H1 (cell line): ENCODE measurements at regions not wholly inside any gene's neighbourhood (a gene's known extent, or its start where the extent isn't known, plus 50 kb on each side); places are given as distances from the start of the nearest gene placed in this dataset.

Source experiments
- CTCF ChIA-PET: fragments of 300-600 bp; sonication (Branson Sonifier 250); formaldehyde crosslinking; loops from one replicate; lab custom pipeline; 2021; ENCODE audit not compliant: partially characterized antibody; lab: Charles Lee
- POLR2A ChIA-PET: fragments of 300-600 bp; sonication (Branson Sonifier 250); formaldehyde crosslinking; loops from one replicate; lab custom pipeline; 2021; ENCODE audit warnings: inconsistent platforms; ENCODE audit not compliant: partially characterized antibody; lab: Charles Lee
- DNase-seq, 2 experiments: peaks; one replicate each; pipeline versions ENCODE4 v3.0.0 to v3.0.0-alpha.2; 2010 to 2022; ENCODE audit warnings: low spot score in 2 of 2, low read depth in 1 of 2, mixed read lengths in 1 of 2
- FAIRE-seq: peaks from 2 replicates; lab custom pipeline; 2011; peaks lifted over from hg19 to GRCh38; lab: Jason Lieb, UNC
- H2AFZ ChIP-seq: 2 replicates; pipeline ENCODE4 v1.8.1; 2012; ENCODE audit warnings: low read length, inconsistent platforms
- H2AK5ac ChIP-seq: 2 replicates; pipeline ENCODE4 v1.6.1; 2013; ENCODE audit warnings: low read depth, low read length
- H2BK120ac ChIP-seq: replicated peaks from 2 replicates; pipeline ENCODE3; 2013; ENCODE audit warnings: low read depth, low read length, inconsistent platforms
- H2BK12ac ChIP-seq: 2 replicates; pipeline ENCODE4 v1.6.1; 2013; ENCODE audit warnings: low read depth, low read length
- H2BK15ac ChIP-seq: 2 replicates; pipeline ENCODE4 v1.6.1; 2013; ENCODE audit warnings: low read length
- H2BK20ac ChIP-seq: 2 replicates; pipeline ENCODE4 v1.6.1; 2013; ENCODE audit warnings: low read length
- H2BK5ac ChIP-seq: 2 replicates; pipeline ENCODE4 v1.6.1; 2013; ENCODE audit warnings: low read depth, low read length
- H3K14ac ChIP-seq: 2 replicates; pipeline ENCODE4 v1.6.1; 2013; ENCODE audit warnings: inconsistent platforms; ENCODE audit not compliant: insufficient read length
- H3K18ac ChIP-seq: 2 replicates; pipeline ENCODE4 v1.6.1; 2013; ENCODE audit warnings: low read length; ENCODE audit errors: extremely low read depth
- H3K23ac ChIP-seq: 2 replicates; pipeline ENCODE4 v1.6.1; 2013; ENCODE audit warnings: inconsistent platforms; ENCODE audit not compliant: insufficient read length
- H3K23me2 ChIP-seq: 2 replicates; pipeline ENCODE4 v1.6.1; 2013; ENCODE audit warnings: low read depth, low read length
- H3K27ac ChIP-seq: 2 replicates; pipeline ENCODE4 v1.6.1; 2011; ENCODE audit warnings: low read depth, low read length, inconsistent platforms
- H3K27me3 ChIP-seq, 4 experiments: replicated peaks in 1 of 4; 1 replicate in 1 of 4; 2 replicates in 3 of 4; pipeline versions ENCODE4 v1.6.1 to v1.8.1; 2011 to 2013; ENCODE audit warnings: low read length in 3 of 4, mild to moderate bottlenecking in 3 of 4, inconsistent platforms in 2 of 4, mixed read lengths in 2 of 4, moderate library complexity in 1 of 4; ENCODE audit not compliant: control insufficient read depth in 3 of 4, insufficient read depth in 3 of 4; ENCODE audit errors: extremely low read depth in 1 of 4
- H3K36me3 ChIP-seq, 4 experiments: 2 replicates each; pipeline versions ENCODE4 v1.6.1 to v1.8.1; 2011 to 2013; ENCODE audit warnings: mild to moderate bottlenecking in 4 of 4, low read length in 3 of 4, moderate library complexity in 2 of 4, control low read depth in 1 of 4, inconsistent platforms in 1 of 4; ENCODE audit not compliant: insufficient read depth in 4 of 4, control insufficient read depth in 2 of 4
- H3K4ac ChIP-seq: replicated peaks from 2 replicates; pipeline ENCODE3; 2013; ENCODE audit warnings: low read length, low read depth, mixed read lengths, inconsistent platforms; ENCODE audit not compliant: insufficient read length
- H3K4me1 ChIP-seq, 4 experiments: replicated peaks in 1 of 4; 1 replicate in 1 of 4; 2 replicates in 3 of 4; pipeline versions ENCODE4 v1.6.1 to v1.8.1; 2011 to 2013; ENCODE audit warnings: low read length in 3 of 4, inconsistent platforms in 2 of 4, mixed read lengths in 1 of 4; ENCODE audit not compliant: insufficient read depth in 4 of 4, control insufficient read depth in 3 of 4
- H3K4me2 ChIP-seq, 2 experiments: 2 replicates each; pipeline versions ENCODE4 v1.6.1 to v1.8.1; 2011 to 2013; ENCODE audit warnings: low read depth in 2 of 2, low read length in 2 of 2, control low read depth in 1 of 2, inconsistent platforms in 1 of 2, mild to moderate bottlenecking in 1 of 2; ENCODE audit not compliant: insufficient read depth in 1 of 2
- H3K4me3 ChIP-seq, 4 experiments: fragments of 200-600, 300-600 bp in 1 of 4; sonication (generic), shearing (Covaris generic), sonication (Bioruptor Twin) in 1 of 4; 2 replicates each; pipeline versions ENCODE4 v1.5.1 to v1.8.1; 2011 to 2016; ENCODE audit warnings: low read length in 4 of 4, low read depth in 3 of 4, control low read depth in 2 of 4, inconsistent platforms in 2 of 4, mild to moderate bottlenecking in 2 of 4, mixed read lengths in 1 of 4, moderate library complexity in 1 of 4; ENCODE audit not compliant: insufficient read depth in 2 of 4; ENCODE audit errors: extremely low read depth in 1 of 4
- H3K56ac ChIP-seq: replicated peaks from 2 replicates; pipeline ENCODE3; 2013; ENCODE audit warnings: low read depth, mild to moderate bottlenecking, mixed read lengths, low read length, inconsistent platforms; ENCODE audit not compliant: insufficient read length
- H3K79me1 ChIP-seq: 2 replicates; pipeline ENCODE4 v1.6.1; 2013; ENCODE audit warnings: low read depth, low read length, control low read depth
- H3K79me2 ChIP-seq, 2 experiments: 2 replicates each; pipeline versions ENCODE4 v1.6.1 to v1.8.1; 2012 to 2013; ENCODE audit warnings: low read length in 2 of 2, mild to moderate bottlenecking in 2 of 2, inconsistent platforms in 1 of 2; ENCODE audit not compliant: insufficient read depth in 2 of 2, control insufficient read depth in 1 of 2
- H3K9ac ChIP-seq, 4 experiments: replicated peaks in 1 of 4; 1 replicate in 1 of 4; 2 replicates in 3 of 4; pipeline versions ENCODE4 v1.6.1 to v1.8.1; 2011 to 2013; ENCODE audit warnings: low read depth in 3 of 4, low read length in 3 of 4, control low read depth in 2 of 4, mild to moderate bottlenecking in 2 of 4, moderate library complexity in 2 of 4, inconsistent platforms in 1 of 4; ENCODE audit errors: extremely low read depth in 1 of 4
- H3K9me3 ChIP-seq, 2 experiments: 2 replicates each; pipeline versions ENCODE4 v1.6.1 to v1.8.1; 2012 to 2013; ENCODE audit warnings: mild to moderate bottlenecking in 2 of 2, moderate library complexity in 2 of 2, control low read depth in 1 of 2, inconsistent platforms in 1 of 2, low read depth in 1 of 2, low read length in 1 of 2, mixed read lengths in 1 of 2; ENCODE audit not compliant: insufficient read depth in 2 of 2
- H4K20me1 ChIP-seq, 2 experiments: replicated peaks in 1 of 2; 2 replicates each; pipeline versions ENCODE3 to v1.8.1; 2011 to 2013; ENCODE audit warnings: inconsistent platforms in 2 of 2, low read length in 2 of 2, mild to moderate bottlenecking in 1 of 2; ENCODE audit not compliant: insufficient read depth in 2 of 2, control insufficient read depth in 1 of 2
- H4K5ac ChIP-seq: 2 replicates; pipeline ENCODE4 v1.6.1; 2013; ENCODE audit warnings: low read length, low read depth, mixed read lengths, inconsistent platforms; ENCODE audit not compliant: insufficient read length
- H4K8ac ChIP-seq: 2 replicates; pipeline ENCODE4 v1.8.0; 2013; ENCODE audit warnings: mild to moderate bottlenecking, moderate library complexity, low read length, inconsistent platforms; ENCODE audit not compliant: insufficient read depth; ENCODE audit errors: extremely low read depth
- H4K91ac ChIP-seq: replicated peaks from 2 replicates; pipeline ENCODE3; 2013; ENCODE audit warnings: low read length, mixed read lengths, inconsistent platforms; ENCODE audit not compliant: insufficient read length
- CBX8 ChIP-seq: fragments of 300-800, 300-1000 bp; sonication (generic); IDR thresholded peaks from 2 replicates; pipeline ENCODE4 v1.7.1; 2016; ENCODE audit warnings: low read depth, low read length, borderline replicate concordance
- CREB1 ChIP-seq: IDR thresholded peaks from 2 replicates; pipeline ENCODE4 v1.6.1; 2012; ENCODE audit warnings: inconsistent platforms
- EGR1 ChIP-seq: IDR thresholded peaks from 2 replicates; pipeline ENCODE4 v1.6.1; 2011; ENCODE audit warnings: low read depth, low read length, borderline replicate concordance
- FOSL1 ChIP-seq: IDR thresholded peaks from 2 replicates; pipeline ENCODE4 v1.6.1; 2011; ENCODE audit warnings: mild to moderate bottlenecking, low read depth, low read length, moderate library complexity; ENCODE audit not compliant: insufficient read depth
- GABPA ChIP-seq: IDR thresholded peaks from 2 replicates; pipeline ENCODE4 v1.6.1; 2011; ENCODE audit warnings: mild to moderate bottlenecking, low read length, moderate library complexity, borderline replicate concordance; ENCODE audit not compliant: insufficient read depth
- NRF1 ChIP-seq: IDR thresholded peaks from 2 replicates; pipeline ENCODE4 v1.6.1; 2011; ENCODE audit warnings: mild to moderate bottlenecking, low read depth, low read length, improper control_type of control experiment
- POLR2A ChIP-seq, 2 experiments: IDR thresholded peaks; 1 replicate in 1 of 2; 2 replicates in 1 of 2; pipeline ENCODE4 v1.6.1; 2011; ENCODE audit warnings: low read depth in 2 of 2, low read length in 2 of 2, mild to moderate bottlenecking in 2 of 2; ENCODE audit errors: control extremely low read depth in 1 of 2
- RAD21 ChIP-seq, 2 experiments: IDR thresholded peaks in 1 of 2; conservative IDR thresholded peaks in 1 of 2; 2 replicates each; pipeline ENCODE4 v1.6.1; 2011; ENCODE audit warnings: low read depth in 2 of 2, low read length in 2 of 2, improper control_type of control experiment in 1 of 2, inconsistent platforms in 1 of 2, mild to moderate bottlenecking in 1 of 2, moderate library complexity in 1 of 2
- RBBP5 ChIP-seq: IDR thresholded peaks from 2 replicates; pipeline ENCODE4 v1.7.1; 2012; ENCODE audit warnings: low read depth, mild to moderate bottlenecking, inconsistent platforms, low read length, moderate library complexity, borderline replicate concordance
- SIN3A ChIP-seq, 2 experiments: IDR thresholded peaks in 1 of 2; conservative IDR thresholded peaks in 1 of 2; 2 replicates each; pipeline ENCODE4 v1.6.1; 2011 to 2012; ENCODE audit warnings: low read length in 2 of 2, improper control_type of control experiment in 1 of 2, low read depth in 1 of 2, mild to moderate bottlenecking in 1 of 2
- SP2 ChIP-seq: IDR thresholded peaks from 2 replicates; pipeline ENCODE4 v1.6.1; 2012; ENCODE audit warnings: mild to moderate bottlenecking, low read length, inconsistent platforms
- SUZ12 ChIP-seq: fragments of 200-600 bp; sonication (generic); IDR thresholded peaks from 2 replicates; pipeline ENCODE4 v1.6.1; 2012; ENCODE audit warnings: mild to moderate bottlenecking, inconsistent platforms, low read length, moderate library complexity, mixed read lengths
- TBP ChIP-seq: IDR thresholded peaks from 2 replicates; pipeline ENCODE4 v1.6.1; 2011; ENCODE audit warnings: low read depth, low read length, improper control_type of control experiment
- TEAD4 ChIP-seq: IDR thresholded peaks from 2 replicates; pipeline ENCODE4 v1.6.1; 2012; ENCODE audit warnings: low read depth, low read length, inconsistent platforms, mixed read lengths
- YY1 ChIP-seq: IDR thresholded peaks from 2 replicates; pipeline ENCODE4 v1.6.1; 2011; ENCODE audit warnings: low read depth, mild to moderate bottlenecking, low read length
- WGBS, 2 experiments: shearing (Covaris generic) in 1 of 2; methylation state at CpG; one replicate each; pipeline versions ENCODE4 v1.1.6 to v1.1.7; 2013 to 2015; ENCODE audit warnings: low lambda C conversion rate in 2 of 2, mixed read lengths in 2 of 2, inconsistent platforms in 1 of 2, low coverage in 1 of 2, missing lambda C conversion rate in 1 of 2; ENCODE audit not compliant: insufficient replicate concordance in 2 of 2, insufficient coverage in 1 of 2, insufficient read length in 1 of 2; ENCODE audit errors: extremely low coverage in 1 of 2, missing lambda C conversion rate in 1 of 2; 5-methylcytosine and 5-hydroxymethylcytosine counted together

- WGBS, 2 experiments, result 81% methylated on average over 7 of the region's 7 CpGs; no CpG with 5 or more reads in 1 of the 2 experiments
- no peak overlapping the region for H3K14ac ChIP-seq
- no peak overlapping the region for H4K8ac ChIP-seq
- TF ChIP-seq TBP (no peak), SUZ12 (no peak), GABPA (no peak), FOSL1 (no peak), RAD21 (IDR thresholded peaks at IDR 0.05 in 1 of 2, conservative IDR thresholded peaks at IDR 0.05 in 1 of 2; ENCODE audit: low read depth in 2 of 2, low read length in 2 of 2) (no peak), POLR2A (IDR thresholded peaks at IDR 0.05; ENCODE audit: control extremely low read depth in 1 of 2, low read depth in 2 of 2, low read length in 2 of 2) (no peak), TEAD4 (no peak), SP2 (no peak), RBBP5 (no peak), SIN3A (conservative IDR thresholded peaks at IDR 0.05 in 1 of 2, IDR thresholded peaks at IDR 0.05 in 1 of 2; ENCODE audit: low read depth in 1 of 2, low read length in 2 of 2) (no peak), CREB1 (no peak), CBX8 (no peak), EGR1 (no peak), YY1 (no peak), NRF1 (no peak)
- TF ChIP-seq, all 59 proteins: peak for 0
- Histone ChIP-seq H3K9ac (no peak overlapping the region), H4K91ac (no peak overlapping the region), H3K79me1 (no peaks in the 10 kb centered on the region), H2BK20ac (no peak overlapping the region), H2BK120ac (no peak overlapping the region), H3K4me2 (no peak overlapping the region), H3K27ac (no peak overlapping the region), H3K36me3 (no peaks in the 10 kb centered on the region), H2BK5ac (no peak overlapping the region), H3K4me3 (no peak overlapping the region), H3K9me3 (no peaks in the 10 kb centered on the region), H3K56ac (no peak overlapping the region), H2BK12ac (no peak overlapping the region), H3K4ac (no peak overlapping the region), H3K79me2 (no peaks in the 10 kb centered on the region), H4K20me1 (no peaks in the 10 kb centered on the region), H2AFZ (no peak overlapping the region), H2AK5ac (no peak overlapping the region), H3K27me3 (no peaks in the 10 kb centered on the region), H2BK15ac (no peak overlapping the region), H3K23me2 (no peaks in the 10 kb centered on the region; the same call in 1 of the 2 replicates), H4K5ac (no peak overlapping the region), H3K4me1 (peaks cover 0 to 3% (median 0%) of the 10 kb centered on the region in 4 experiments; a peak in 1 of 7 replicates), H3K18ac (no peak overlapping the region), H3K23ac (no peak overlapping the region)
- ChIA-PET CTCF (interaction anchor here (0.5 to 1.0 kb wide), 2 partner anchors 1000 to 1174 kb away, joined by 3 read pairs; no protein-coding TSS in a partner anchor), POLR2A (no interaction called here)
- FAIRE-seq (peak; percentile 32), DNase-seq (no peak)
These were observed 491.8 kb downstream of the ANXA1 start for GRCh38 chr9:73643379-73644013.
